Astrocyte (in vitro differentiated cells and primary cell): ENCODE measurements at regions not wholly inside any gene's neighbourhood (a gene's known extent, or its start where the extent isn't known, plus 50 kb on each side); places are given as distances from the start of the nearest gene placed in this dataset.

Experiments used
- EZH2 ChIP-seq: IDR thresholded peaks from 2 replicates; pipeline ENCODE4 v1.6.1; 2012; ENCODE audit warnings: mild to moderate bottlenecking, low read length, inconsistent platforms; ENCODE audit not compliant: insufficient read depth
- TF ChIP-seq, protein P1 (sequence below): IDR thresholded peaks from 2 replicates; pipeline ENCODE4 v1.5.1; 2011; ENCODE audit warnings: low read depth, mild to moderate bottlenecking, inconsistent platforms, low read length, moderate library complexity; ENCODE audit not compliant: insufficient read depth

DNA sequence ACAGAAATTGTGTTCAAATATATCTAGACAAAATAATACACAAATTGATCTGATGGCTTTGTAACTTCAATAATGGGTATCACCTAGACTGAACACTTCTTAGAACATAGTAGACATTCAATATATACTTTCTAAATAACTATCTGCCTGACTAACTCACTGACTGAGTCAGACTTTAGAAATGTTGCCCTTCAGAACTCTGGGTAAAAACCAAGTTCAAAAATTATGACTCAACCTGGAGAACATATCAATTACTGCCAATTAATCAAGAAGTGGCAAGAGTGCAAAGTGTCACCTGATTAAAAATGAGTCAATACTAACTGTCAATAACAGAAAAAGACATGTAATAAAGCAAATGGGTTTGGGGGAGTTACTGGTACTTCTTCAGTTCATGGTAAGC is 144.6 kb upstream of the TMCO5A start:
- TF ChIP-seq, protein P1, sequence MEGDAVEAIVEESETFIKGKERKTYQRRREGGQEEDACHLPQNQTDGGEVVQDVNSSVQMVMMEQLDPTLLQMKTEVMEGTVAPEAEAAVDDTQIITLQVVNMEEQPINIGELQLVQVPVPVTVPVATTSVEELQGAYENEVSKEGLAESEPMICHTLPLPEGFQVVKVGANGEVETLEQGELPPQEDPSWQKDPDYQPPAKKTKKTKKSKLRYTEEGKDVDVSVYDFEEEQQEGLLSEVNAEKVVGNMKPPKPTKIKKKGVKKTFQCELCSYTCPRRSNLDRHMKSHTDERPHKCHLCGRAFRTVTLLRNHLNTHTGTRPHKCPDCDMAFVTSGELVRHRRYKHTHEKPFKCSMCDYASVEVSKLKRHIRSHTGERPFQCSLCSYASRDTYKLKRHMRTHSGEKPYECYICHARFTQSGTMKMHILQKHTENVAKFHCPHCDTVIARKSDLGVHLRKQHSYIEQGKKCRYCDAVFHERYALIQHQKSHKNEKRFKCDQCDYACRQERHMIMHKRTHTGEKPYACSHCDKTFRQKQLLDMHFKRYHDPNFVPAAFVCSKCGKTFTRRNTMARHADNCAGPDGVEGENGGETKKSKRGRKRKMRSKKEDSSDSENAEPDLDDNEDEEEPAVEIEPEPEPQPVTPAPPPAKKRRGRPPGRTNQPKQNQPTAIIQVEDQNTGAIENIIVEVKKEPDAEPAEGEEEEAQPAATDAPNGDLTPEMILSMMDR: no peak
- no peak for TF ChIP-seq EZH2
